Activated naive CD4-positive, alpha-beta T cell treated with anti-CD3 and anti-CD28 coated beads, Interleukin-2, amount 50 U/mL, for 72 hours (primary cell): ENCODE measurements at regions not wholly inside any gene's neighbourhood (a gene's known extent, or its start where the extent isn't known, plus 50 kb on each side); places are given as distances from the start of the nearest gene placed in this dataset.

Source experiments
- ATAC-seq, 2 donors: fragments of 150-1000 bp; cut with Tn5 transposase; 2 replicates each; pipeline ENCODE4 v1.10.0; 2021; ENCODE audit warnings: mild to moderate bottlenecking in 2 of 2, moderate library complexity in 2 of 2
- DNase-seq, 2 donors: peaks; one replicate each; pipeline ENCODE4 v3.0.0; 2021 to 2022; ENCODE audit warnings: low spot score in 2 of 2
- H3K27ac Mint-ChIP-seq, 2 donors: one replicate each; pipeline ENCODE4 v1.8.0; 2022; ENCODE audit warnings: mild to moderate bottlenecking in 2 of 2, mixed read lengths in 2 of 2
- H3K36me3 Mint-ChIP-seq, 2 donors: one replicate each; pipeline ENCODE4 v1.8.0; 2022; ENCODE audit warnings: mixed read lengths in 2 of 2
- H3K9me3 Mint-ChIP-seq, 2 donors: one replicate each; pipeline ENCODE4 v1.8.0; 2022; ENCODE audit warnings: mixed read lengths in 2 of 2

GRCh38 chr10:44184633-44185314, 200.1 kb downstream of the CXCL12 start:
- Mint-ChIP-seq H3K9me3 (peaks cover 0 to 6% of the 10 kb centered on the region in 2 donors), H3K27ac (no peak overlapping the region), H3K36me3 (no peaks in the 10 kb centered on the region)
- no peak for ATAC-seq
- no peak for DNase-seq

GRCh38 chr10:44183667-44184632, 200.9 kb downstream of the CXCL12 start:
- ATAC-seq = no peak

GRCh38 chr10:44182909-44183308, 202.0 kb downstream of the CXCL12 start:
- Mint-ChIP-seq H3K36me3 (no peaks in the 10 kb centered on the region), H3K27ac (no peak overlapping the region), H3K9me3 (peaks cover 0 to 6% of the 10 kb centered on the region in 2 donors)
- DNase-seq = no peak
- no peak for ATAC-seq

More at GRCh38 chr10:44183667-44184632, 200.9 kb downstream of the CXCL12 start:
- no peak for DNase-seq
- peaks cover 0 to 6% of the 10 kb centered on the region in 2 donors for H3K9me3 Mint-ChIP-seq
- no peak overlapping the region for H3K27ac Mint-ChIP-seq
- no peaks in the 10 kb centered on the region for H3K36me3 Mint-ChIP-seq

- H3K36me3 Mint-ChIP-seq = no peaks in the 10 kb centered on the region
- H3K27ac Mint-ChIP-seq = no peak overlapping the region
- ATAC-seq (no peak), DNase-seq (no peak)
- peaks cover 0 to 6% of the 10 kb centered on the region in 2 donors for H3K9me3 Mint-ChIP-seq
Measured at GRCh38 chr10:44180321-44181168, 204.4 kb downstream of the CXCL12 start.

- H3K27ac Mint-ChIP-seq = no peak overlapping the region
Measured at GRCh38 chr10:44178856-44179255, 206.0 kb downstream of the CXCL12 start.

GRCh38 chr10:44178281-44178680, 206.6 kb downstream of the CXCL12 start:
- Mint-ChIP-seq H3K27ac (no peak overlapping the region), H3K36me3 (no peaks in the 10 kb centered on the region), H3K9me3 (no peaks in the 10 kb centered on the region)
- DNase-seq = no peak
- no peak for ATAC-seq

More at GRCh38 chr10:44178856-44179255, 206.0 kb downstream of the CXCL12 start:
- no peak for DNase-seq
- no peak for ATAC-seq
- Mint-ChIP-seq H3K9me3 (no peaks in the 10 kb centered on the region), H3K36me3 (no peaks in the 10 kb centered on the region)

GRCh38 chr10:44177610-44178009, 207.3 kb downstream of the CXCL12 start:
- Mint-ChIP-seq H3K9me3 (no peaks in the 10 kb centered on the region), H3K27ac (no peak overlapping the region), H3K36me3 (no peaks in the 10 kb centered on the region)
- DNase-seq (no peak), ATAC-seq (no peak)

GRCh38 chr10:44176311-44176710, 208.6 kb downstream of the CXCL12 start:
- ATAC-seq (no peak), DNase-seq (no peak)
- Mint-ChIP-seq H3K27ac (no peak overlapping the region), H3K9me3 (no peaks in the 10 kb centered on the region), H3K36me3 (no peaks in the 10 kb centered on the region)

GRCh38 chr10:44173608-44173894, 211.3 kb downstream of the CXCL12 start:
- H3K27ac Mint-ChIP-seq = no peak overlapping the region

GRCh38 chr10:44172883-44173607, 211.9 kb downstream of the CXCL12 start:
- H3K27ac Mint-ChIP-seq = no peak overlapping the region
- no peak for DNase-seq
- no peaks in the 10 kb centered on the region for H3K9me3 Mint-ChIP-seq
- no peak for ATAC-seq
- no peaks in the 10 kb centered on the region for H3K36me3 Mint-ChIP-seq

More at GRCh38 chr10:44173608-44173894, 211.3 kb downstream of the CXCL12 start:
- ATAC-seq (no peak), DNase-seq (no peak)
- Mint-ChIP-seq H3K36me3 (no peaks in the 10 kb centered on the region), H3K9me3 (no peaks in the 10 kb centered on the region)

- Mint-ChIP-seq H3K36me3 (no peaks in the 10 kb centered on the region), H3K9me3 (no peaks in the 10 kb centered on the region), H3K27ac (peak overlapping the region in 1 of 2 donors; percentile 45)
- ATAC-seq (no peak), DNase-seq (no peak)
Measured at GRCh38 chr10:44171765-44172164, 213.1 kb downstream of the CXCL12 start.

GRCh38 chr10:44168478-44168877, 216.4 kb downstream of the CXCL12 start:
- Mint-ChIP-seq H3K36me3 (no peaks in the 10 kb centered on the region), H3K9me3 (no peaks in the 10 kb centered on the region), H3K27ac (no peak overlapping the region)
- DNase-seq (no peak), ATAC-seq (no peak)

GRCh38 chr10:44167752-44168151, 217.1 kb downstream of the CXCL12 start:
- DNase-seq = no peak
- no peaks in the 10 kb centered on the region for H3K9me3 Mint-ChIP-seq
- no peak overlapping the region for H3K27ac Mint-ChIP-seq
- ATAC-seq = no peak
- H3K36me3 Mint-ChIP-seq = no peaks in the 10 kb centered on the region

GRCh38 chr10:44166441-44166840, 218.5 kb downstream of the CXCL12 start:
- Mint-ChIP-seq H3K27ac (no peak overlapping the region), H3K9me3 (no peaks in the 10 kb centered on the region), H3K36me3 (no peaks in the 10 kb centered on the region)
- ATAC-seq (no peak), DNase-seq (no peak)

- Mint-ChIP-seq H3K36me3 (no peaks in the 10 kb centered on the region), H3K9me3 (no peaks in the 10 kb centered on the region), H3K27ac (no peak overlapping the region)
- ATAC-seq (no peak), DNase-seq (no peak)
Measured at GRCh38 chr10:44164251-44164956, 220.5 kb downstream of the CXCL12 start.

- no peaks in the 10 kb centered on the region for H3K36me3 Mint-ChIP-seq
- peaks cover 0 to 3% of the 10 kb centered on the region in 2 donors for H3K9me3 Mint-ChIP-seq
- H3K27ac Mint-ChIP-seq = no peak overlapping the region
- no peak for DNase-seq
- no peak for ATAC-seq
Measured at GRCh38 chr10:44161184-44161583, 223.7 kb downstream of the CXCL12 start.
